ENCODE measurements at regions not wholly inside any gene's neighbourhood (a gene's known extent, or its start where the extent isn't known, plus 50 kb on each side); places are given as distances from the start of the nearest gene placed in this dataset.

DNA sequence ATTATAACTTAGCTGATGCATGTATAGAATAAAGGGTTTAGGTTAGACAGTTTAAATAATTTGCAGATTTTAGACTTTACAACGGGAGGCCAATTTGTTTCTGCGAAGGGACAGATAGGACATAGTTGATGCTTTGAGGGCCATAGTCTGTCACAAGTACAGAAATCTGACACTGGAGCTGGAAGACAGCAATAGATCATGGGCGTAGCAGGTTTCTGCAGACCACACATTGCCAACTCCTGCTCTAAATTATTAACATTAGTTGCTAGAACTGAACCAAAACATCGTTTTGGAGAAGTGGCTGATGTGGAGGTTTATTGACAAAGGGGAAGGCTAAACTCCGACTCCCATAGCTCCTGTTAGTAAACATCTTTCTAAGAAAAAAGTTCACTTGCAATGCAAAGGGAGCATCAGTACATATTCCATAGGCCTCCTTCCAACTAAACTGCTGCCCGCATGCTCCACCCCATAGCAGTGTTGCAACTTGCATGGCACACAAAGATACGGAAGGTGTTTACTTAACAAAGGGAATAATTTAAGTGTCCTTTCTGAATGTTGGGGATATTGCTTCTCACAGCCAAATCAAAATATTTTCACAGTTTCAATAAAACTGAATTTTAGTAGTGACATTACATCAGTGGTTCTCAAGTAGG, 862.0 kb upstream of the CXADR start:
- no peak for DNase-seq

DNA sequence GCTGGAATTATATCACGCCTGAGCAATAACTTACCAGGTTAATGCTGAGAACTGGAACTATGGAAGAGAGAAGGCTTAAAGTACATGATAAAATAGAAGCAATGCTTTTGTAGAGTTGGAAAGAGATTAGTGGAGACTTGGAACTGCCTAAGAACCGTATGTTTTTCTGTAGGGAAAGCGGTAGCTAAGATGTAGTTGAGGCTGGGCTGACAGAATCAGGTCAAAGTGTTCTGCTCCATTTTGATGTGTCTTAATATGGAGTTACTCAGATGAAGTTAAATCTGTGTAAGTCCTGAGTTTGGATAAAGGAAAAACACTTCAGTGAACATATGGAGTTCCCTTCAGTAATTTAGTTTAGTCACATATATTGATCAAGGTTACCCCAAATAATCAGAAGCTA, 860.9 kb upstream of the CXADR start:
- DNase-seq: no peak

DNA sequence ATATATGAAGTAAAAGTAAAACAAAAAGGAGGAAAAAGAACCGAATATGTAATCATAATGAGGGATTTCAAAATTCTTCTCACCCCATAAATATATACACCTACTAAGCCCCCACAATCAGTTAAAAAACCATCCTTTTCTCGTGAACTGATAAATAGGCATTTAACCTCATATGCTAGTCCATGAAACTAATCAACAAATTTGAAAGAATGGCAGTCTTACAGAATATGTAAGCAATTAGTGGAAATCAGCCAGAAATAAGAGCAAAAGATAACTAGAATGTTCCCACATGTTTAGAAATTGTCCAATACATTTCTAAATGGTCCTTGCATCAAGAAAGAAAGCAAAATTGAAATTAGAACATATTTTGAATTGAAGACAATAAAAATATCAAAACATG, 849.4 kb upstream of the CXADR start:
- no peak for DNase-seq

GRCh38 chr21:16667395-16667794, 845.4 kb upstream of the CXADR start:
- DNase-seq: no peak

DNA sequence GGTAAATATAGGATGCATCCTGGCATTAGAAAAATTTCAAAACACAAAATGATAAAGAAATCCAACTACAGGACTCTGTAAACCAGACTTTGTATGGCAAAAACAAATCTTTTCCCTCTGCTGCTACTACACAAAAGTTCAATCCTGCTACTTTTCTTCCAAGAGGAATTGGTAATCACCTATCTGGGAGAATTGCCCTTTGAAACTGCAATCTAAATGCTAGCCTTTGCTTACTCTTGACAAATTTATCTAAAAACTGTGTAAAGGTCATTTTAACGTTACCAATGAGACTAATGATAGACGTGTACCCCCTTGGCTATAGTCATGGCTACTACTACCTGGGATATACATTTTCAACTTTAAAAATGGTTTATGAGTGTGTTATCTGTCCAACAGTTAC, 837.9 kb upstream of the CXADR start:
- DNase-seq: no peak

DNA sequence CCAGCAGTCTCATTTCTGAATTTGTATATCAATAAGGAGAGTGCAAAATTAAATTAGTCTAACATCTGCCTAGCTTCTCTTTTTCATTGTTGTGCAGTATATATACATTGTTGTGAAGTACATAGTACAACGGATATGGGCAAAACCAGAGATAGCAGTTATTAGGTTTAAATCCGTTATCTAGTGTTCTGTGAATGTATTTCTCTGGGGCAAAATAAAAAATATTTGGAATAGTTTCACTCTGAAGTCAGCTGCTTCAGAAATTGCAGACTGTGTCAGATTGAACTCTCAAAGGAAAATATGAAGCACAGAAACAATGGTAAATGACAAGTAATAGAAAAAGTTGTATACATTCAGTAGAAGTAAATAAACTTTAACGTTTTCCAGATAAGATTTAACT, 836.5 kb upstream of the CXADR start:
- DNase-seq: no peak

DNA sequence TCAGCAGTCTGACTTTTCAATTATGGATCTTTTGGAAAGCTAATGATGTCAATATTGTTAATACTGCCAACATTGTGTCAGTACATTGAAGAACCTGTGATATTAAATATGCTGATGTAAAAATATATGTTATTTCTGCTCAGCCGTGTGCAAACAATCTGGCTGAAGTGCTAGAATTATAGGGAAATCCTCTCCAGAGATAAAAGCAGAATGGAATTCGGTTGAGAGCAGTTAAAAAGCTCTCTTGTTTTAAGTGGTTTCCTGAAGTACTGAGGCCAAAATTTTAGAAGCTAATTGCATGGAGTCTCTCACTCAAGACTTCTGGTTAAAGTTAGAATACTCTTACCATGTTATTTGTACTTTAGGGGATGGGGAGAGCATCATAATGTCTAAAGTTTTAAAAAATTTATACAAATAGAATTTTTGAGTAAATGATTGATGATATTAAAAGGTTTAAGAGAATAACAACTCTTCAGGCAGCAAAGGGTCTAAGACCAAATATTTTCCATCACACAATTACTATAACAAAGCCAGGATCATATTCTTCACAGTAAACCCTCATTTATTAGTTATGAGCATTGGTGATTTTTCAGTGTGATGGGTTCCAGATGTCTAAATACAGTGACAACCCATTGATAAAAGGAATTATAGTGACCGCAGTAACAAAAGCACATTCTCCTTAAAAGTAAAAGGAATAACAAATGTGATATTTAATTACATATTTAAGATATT, 834.2 kb upstream of the CXADR start:
- DNase-seq: no peak

DNA sequence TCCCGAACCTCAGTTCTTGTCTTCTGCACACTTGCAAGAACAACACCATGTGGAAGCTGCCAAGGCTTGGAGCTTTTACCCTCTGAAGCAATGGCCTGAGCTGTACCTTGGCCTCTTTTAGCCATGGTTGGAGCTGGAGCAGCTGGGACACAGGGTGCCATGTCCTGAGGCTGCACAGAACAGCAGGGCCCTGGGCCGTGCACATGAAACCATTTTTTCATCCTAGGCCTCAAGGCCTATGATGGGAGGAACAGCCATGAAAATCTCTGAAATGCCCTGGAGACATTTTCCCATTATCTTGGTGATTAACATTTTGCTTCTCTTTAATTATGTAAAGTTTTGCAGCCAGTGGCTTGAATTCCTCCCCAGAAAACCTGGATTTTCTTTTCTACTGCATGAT, 817.8 kb upstream of the CXADR start:
- no peak for DNase-seq

- DNase-seq: no peak
Measured at GRCh38 chr21:16707274-16707673, 805.6 kb upstream of the CXADR start.

- DNase-seq: no peak
Measured at GRCh38 chr21:16708101-16708835, 804.6 kb upstream of the CXADR start.

GRCh38 chr21:16709866-16710550, 802.8 kb upstream of the CXADR start:
- no peak for DNase-seq

DNA sequence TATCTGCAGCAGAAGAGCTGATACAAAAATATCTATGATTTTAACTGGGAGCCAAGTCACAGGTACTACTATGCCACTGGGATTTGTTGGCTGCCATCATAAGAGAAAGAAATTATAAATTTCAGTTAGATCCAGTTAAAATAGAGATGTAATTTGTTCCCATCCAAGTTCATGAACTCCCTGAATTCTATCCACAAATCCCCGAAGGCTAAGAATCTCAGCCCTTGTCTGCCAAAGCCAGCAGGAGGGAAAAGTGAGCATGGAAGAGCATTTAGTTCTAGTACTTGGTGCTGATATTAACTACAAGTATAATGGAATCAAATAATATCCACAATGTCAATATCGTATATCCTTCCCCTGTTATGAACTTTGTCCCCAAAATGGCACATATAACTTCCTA, 801.1 kb upstream of the CXADR start:
- DNase-seq: no peak

DNA sequence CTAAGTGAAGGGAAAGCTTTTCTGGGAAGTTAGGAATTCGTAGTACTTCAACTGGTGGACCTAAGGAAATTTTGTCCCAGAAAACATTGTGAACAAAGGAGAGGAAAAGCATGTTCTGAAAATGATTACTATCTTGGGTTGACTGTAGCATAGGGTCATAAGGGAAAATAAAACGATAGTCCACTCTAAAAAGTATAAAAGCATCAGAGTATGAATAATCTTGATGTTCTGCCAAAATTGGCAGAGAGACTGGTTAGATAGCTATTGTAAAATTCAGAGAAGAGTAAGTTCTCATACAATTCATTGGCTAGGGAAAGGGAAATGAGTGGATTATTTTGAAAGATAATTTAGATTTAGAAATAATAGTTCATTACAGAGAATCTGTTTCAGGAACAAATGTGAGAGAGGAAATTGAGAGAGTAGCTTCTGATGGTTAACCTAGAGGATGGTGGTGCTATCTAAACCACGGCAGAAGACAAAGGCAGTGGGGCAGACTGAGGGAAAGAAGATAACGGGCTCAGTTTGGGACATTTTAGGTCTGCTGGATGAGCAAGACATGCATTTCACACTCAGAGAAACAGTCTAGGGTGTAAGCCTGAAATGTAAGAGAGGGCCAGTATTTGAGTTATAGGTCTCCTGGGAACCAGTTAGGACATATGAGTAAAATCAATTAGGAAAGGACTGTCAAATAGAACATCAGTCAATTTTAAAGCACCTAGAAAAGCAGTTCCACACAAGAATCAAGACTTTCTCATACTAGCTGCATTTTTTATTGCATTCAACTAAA, 799.3 kb upstream of the CXADR start:
- no peak for DNase-seq

DNA sequence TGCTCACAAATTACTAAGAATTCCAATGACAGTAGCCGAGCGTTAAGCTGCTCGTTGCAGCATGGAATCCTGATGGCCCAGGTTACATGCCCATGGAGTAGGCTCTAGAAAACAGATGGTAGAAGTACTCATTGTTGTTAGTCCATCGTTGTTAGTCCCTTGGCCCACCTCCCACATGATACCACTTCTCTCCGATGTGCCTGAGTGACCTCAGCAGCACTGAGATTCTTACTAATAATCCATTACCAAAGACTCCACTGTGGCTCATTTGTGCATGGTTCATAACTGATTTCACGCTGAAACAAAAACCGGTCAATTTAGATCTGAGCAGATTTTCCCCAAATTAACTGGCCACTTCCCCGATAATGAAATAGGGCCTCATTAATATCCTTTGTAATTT, 772.3 kb upstream of the CXADR start:
- DNase-seq: no peak

GRCh38 chr21:16741141-16741665, 771.6 kb upstream of the CXADR start:
- no peak for DNase-seq

- no peak for DNase-seq
Measured at GRCh38 chr21:16742131-16742641, 770.7 kb upstream of the CXADR start.

DNA sequence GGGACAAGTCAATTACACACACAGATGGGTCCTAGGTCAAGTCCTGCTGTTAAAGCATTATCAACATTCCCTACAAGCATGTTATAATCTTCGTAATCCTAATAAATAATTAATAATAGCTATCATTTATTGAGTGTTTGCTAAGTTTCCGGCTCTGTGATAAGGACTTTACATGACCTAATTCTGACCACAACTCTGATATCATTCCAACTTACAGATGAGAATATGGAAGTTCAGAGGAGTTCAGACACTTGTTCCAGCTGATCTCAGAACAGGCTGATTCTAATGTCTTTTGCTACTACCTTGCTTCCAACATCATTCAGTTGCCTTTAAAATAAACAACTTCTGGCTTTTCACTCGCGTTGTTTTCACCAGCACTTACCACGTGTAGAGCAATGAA, 770.1 kb upstream of the CXADR start:
- DNase-seq: no peak

GRCh38 chr21:16743317-16743716, 769.5 kb upstream of the CXADR start:
- DNase-seq: no peak

- DNase-seq: no peak
Measured at GRCh38 chr21:16750926-16751325, 761.9 kb upstream of the CXADR start.

- DNase-seq: no peak
Measured at GRCh38 chr21:16751695-16752474, 761.0 kb upstream of the CXADR start.

GRCh38 chr21:16752475-16752857, 760.4 kb upstream of the CXADR start:
- no peak for DNase-seq

Measured in left kidney (tissue), 1 donor.